ENCODE measurements at regions not wholly inside any gene's neighbourhood (a gene's known extent, or its start where the extent isn't known, plus 50 kb on each side); places are given as distances from the start of the nearest gene placed in this dataset.

- no peak for DNase-seq
- Mint-ChIP-seq H3K27me3 (no peaks in the 10 kb centered on the region), H3K27ac (no peak overlapping the region), H3K36me3 (peaks cover 30 to 49% of the 10 kb centered on the region in 2 donors), H3K4me3 (no peak overlapping the region), H3K4me1 (peaks cover 23 to 30% of the 10 kb centered on the region in 2 donors), H3K9me3 (no peaks in the 10 kb centered on the region)
- no peak for ATAC-seq (replicated peaks)
Measured at GRCh38 chr2:16615687-16616615, 49.7 kb downstream of the CYRIA start.

- H3K4me3 Mint-ChIP-seq, result no peak overlapping the region
- no peak for DNase-seq
- no peaks in the 10 kb centered on the region for H3K27me3 Mint-ChIP-seq
- H3K9me3 Mint-ChIP-seq, result no peaks in the 10 kb centered on the region
- ATAC-seq (replicated peaks), result no peak
- H3K36me3 Mint-ChIP-seq, result peaks cover 25 to 44% of the 10 kb centered on the region in 2 donors
- no peak overlapping the region for H3K27ac Mint-ChIP-seq
- H3K4me1 Mint-ChIP-seq, result peaks cover 17 to 24% of the 10 kb centered on the region in 2 donors
Measured at GRCh38 chr2:16615246-16615645, 50.4 kb downstream of the CYRIA start.

- ATAC-seq (replicated peaks) (no peak), DNase-seq (no peak)
- Mint-ChIP-seq H3K4me3 (no peak overlapping the region), H3K9me3 (no peaks in the 10 kb centered on the region), H3K27me3 (no peaks in the 10 kb centered on the region), H3K27ac (no peak overlapping the region), H3K4me1 (peaks cover 17 to 29% of the 10 kb centered on the region in 2 donors), H3K36me3 (peaks cover 20 to 43% of the 10 kb centered on the region in 2 donors)
Measured at GRCh38 chr2:16614314-16614860, 51.2 kb downstream of the CYRIA start.

GRCh38 chr2:16613539-16614011 is 52.1 kb downstream of the CYRIA start:
- DNase-seq (no peak), ATAC-seq (replicated peaks) (peak in 1 of 2 donors; percentile 16)
- H3K27me3 Mint-ChIP-seq, result no peaks in the 10 kb centered on the region
- no peaks in the 10 kb centered on the region for H3K9me3 Mint-ChIP-seq
- H3K4me1 Mint-ChIP-seq, result peaks cover 20 to 37% of the 10 kb centered on the region in 2 donors
- H3K27ac Mint-ChIP-seq, result no peak overlapping the region
- H3K4me3 Mint-ChIP-seq, result no peak overlapping the region
- H3K36me3 Mint-ChIP-seq, result peaks cover 20 to 40% of the 10 kb centered on the region in 2 donors

- H3K9me3 Mint-ChIP-seq, result no peaks in the 10 kb centered on the region
- DNase-seq (no peak), ATAC-seq (replicated peaks) (no peak)
- H3K4me1 Mint-ChIP-seq, result peaks cover 17 to 28% of the 10 kb centered on the region in 2 donors
- no peak overlapping the region for H3K4me3 Mint-ChIP-seq
- H3K36me3 Mint-ChIP-seq, result peaks cover 20 to 39% of the 10 kb centered on the region in 2 donors
- H3K27me3 Mint-ChIP-seq, result no peaks in the 10 kb centered on the region
- H3K27ac Mint-ChIP-seq, result no peak overlapping the region
Measured at GRCh38 chr2:16612490-16612889, 53.1 kb downstream of the CYRIA start.

- no peak for ATAC-seq (replicated peaks)
- Mint-ChIP-seq H3K4me3 (no peak overlapping the region), H3K4me1 (peaks cover 16 to 27% of the 10 kb centered on the region in 2 donors)
Measured at GRCh38 chr2:16609786-16610185, 55.8 kb downstream of the CYRIA start.

GRCh38 chr2:16608661-16609643 is 56.7 kb downstream of the CYRIA start:
- ATAC-seq (replicated peaks) (peak; percentile 91 to 92), DNase-seq (peak; percentile 81)
- Mint-ChIP-seq H3K9me3 (no peaks in the 10 kb centered on the region), H3K4me1 (peaks cover 8 to 20% of the 10 kb centered on the region in 2 donors), H3K27ac (peak overlapping the region; percentile 20), H3K27me3 (no peaks in the 10 kb centered on the region), H3K4me3 (peak overlapping the region; percentile 85), H3K36me3 (peaks cover 12 to 25% of the 10 kb centered on the region in 2 donors)

More at GRCh38 chr2:16609786-16610185, 55.8 kb downstream of the CYRIA start:
- DNase-seq, result no peak
- H3K9me3 Mint-ChIP-seq, result no peaks in the 10 kb centered on the region
- peaks cover 18 to 33% of the 10 kb centered on the region in 2 donors for H3K36me3 Mint-ChIP-seq
- no peaks in the 10 kb centered on the region for H3K27me3 Mint-ChIP-seq
- H3K27ac Mint-ChIP-seq, result no peak overlapping the region

- ATAC-seq (replicated peaks) (no peak), DNase-seq (no peak)
- Mint-ChIP-seq H3K27ac (no peak overlapping the region), H3K27me3 (no peaks in the 10 kb centered on the region), H3K4me1 (peaks cover 8 to 20% of the 10 kb centered on the region in 2 donors), H3K9me3 (no peaks in the 10 kb centered on the region), H3K36me3 (peaks cover 14 to 35% of the 10 kb centered on the region in 2 donors), H3K4me3 (no peak overlapping the region)
Measured at GRCh38 chr2:16607301-16607700, 58.3 kb downstream of the CYRIA start.

GRCh38 chr2:16604236-16604635 is 61.4 kb downstream of the CYRIA start:
- DNase-seq, result no peak
- no peak for ATAC-seq (replicated peaks)
- no peak overlapping the region for H3K27ac Mint-ChIP-seq

GRCh38 chr2:16591370-16591933 is 74.2 kb downstream of the CYRIA start:
- Mint-ChIP-seq H3K9me3 (peaks cover 0 to 1% of the 10 kb centered on the region in 2 donors), H3K27ac (no peak overlapping the region), H3K36me3 (peaks cover 8 to 30% of the 10 kb centered on the region in 2 donors), H3K4me3 (no peak overlapping the region), H3K27me3 (no peaks in the 10 kb centered on the region), H3K4me1 (peaks cover 1 to 9% of the 10 kb centered on the region in 2 donors)
- DNase-seq (no peak), ATAC-seq (replicated peaks) (peak in 1 of 2 donors; percentile 52)

More at GRCh38 chr2:16604236-16604635, 61.4 kb downstream of the CYRIA start:
- peaks cover 13 to 32% of the 10 kb centered on the region in 2 donors for H3K36me3 Mint-ChIP-seq
- H3K4me3 Mint-ChIP-seq, result no peak overlapping the region
- no peaks in the 10 kb centered on the region for H3K27me3 Mint-ChIP-seq
- H3K4me1 Mint-ChIP-seq, result peaks cover 8 to 13% of the 10 kb centered on the region in 2 donors
- no peaks in the 10 kb centered on the region for H3K9me3 Mint-ChIP-seq

GRCh38 chr2:16589465-16589864 is 76.2 kb downstream of the CYRIA start:
- no peak overlapping the region for H3K27ac Mint-ChIP-seq
- DNase-seq, result no peak
- ATAC-seq (replicated peaks), result no peak
- peaks cover 9 to 42% of the 10 kb centered on the region in 2 donors for H3K36me3 Mint-ChIP-seq
- peaks cover 0 to 1% of the 10 kb centered on the region in 2 donors for H3K9me3 Mint-ChIP-seq
- H3K27me3 Mint-ChIP-seq, result no peaks in the 10 kb centered on the region
- no peak overlapping the region for H3K4me3 Mint-ChIP-seq
- peaks cover 10 to 23% of the 10 kb centered on the region in 2 donors for H3K4me1 Mint-ChIP-seq

GRCh38 chr2:16588565-16588964 is 77.1 kb downstream of the CYRIA start:
- DNase-seq (no peak), ATAC-seq (replicated peaks) (no peak)
- peaks cover 0 to 1% of the 10 kb centered on the region in 2 donors for H3K9me3 Mint-ChIP-seq
- no peaks in the 10 kb centered on the region for H3K27me3 Mint-ChIP-seq
- no peak overlapping the region for H3K4me3 Mint-ChIP-seq
- peaks cover 11 to 23% of the 10 kb centered on the region in 2 donors for H3K4me1 Mint-ChIP-seq
- no peak overlapping the region for H3K27ac Mint-ChIP-seq
- H3K36me3 Mint-ChIP-seq, result peaks cover 9 to 48% of the 10 kb centered on the region in 2 donors

- ATAC-seq (replicated peaks) (peak in 1 of 2 donors; percentile 53), DNase-seq (no peak)
- Mint-ChIP-seq H3K27ac (no peak overlapping the region), H3K4me3 (no peak overlapping the region), H3K36me3 (peaks cover 9 to 55% of the 10 kb centered on the region in 2 donors), H3K9me3 (peaks cover 0 to 1% of the 10 kb centered on the region in 2 donors), H3K27me3 (no peaks in the 10 kb centered on the region), H3K4me1 (peaks cover 11 to 23% of the 10 kb centered on the region in 2 donors)
Measured at GRCh38 chr2:16587601-16588000, 78.0 kb downstream of the CYRIA start.
